C1 segment of cervical spinal cord (tissue), 14 donors: ENCODE measurements at regions not wholly inside any gene's neighbourhood (a gene's known extent, or its start where the extent isn't known, plus 50 kb on each side); places are given as distances from the start of the nearest gene placed in this dataset.

Experiments used
- DNase-seq, 14 donors: peaks; one replicate each; lab custom pipeline; 2025; lab: John Stamatoyannopoulos, UW

DNA sequence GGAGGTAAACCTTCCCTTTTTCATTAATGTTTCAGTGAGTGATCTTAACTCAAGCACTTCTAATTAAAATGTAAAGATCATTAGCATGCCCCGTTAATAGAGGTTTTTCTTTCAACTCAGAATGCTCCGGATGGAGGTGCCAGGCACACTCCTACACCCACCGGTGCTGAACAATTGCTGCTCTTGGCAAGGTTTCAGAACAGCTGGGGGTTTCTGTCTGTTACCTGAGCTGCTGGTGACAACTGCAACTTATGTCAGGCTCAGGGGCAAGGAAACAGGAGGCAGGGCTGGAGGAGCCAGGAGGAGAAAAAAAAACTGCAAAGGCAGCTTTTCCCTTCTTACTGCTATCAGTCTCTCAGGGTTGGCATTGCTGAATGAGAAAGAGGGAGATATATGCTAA is 250.1 kb downstream of the DIPK2A start:
- DNase-seq, result no peak

DNA sequence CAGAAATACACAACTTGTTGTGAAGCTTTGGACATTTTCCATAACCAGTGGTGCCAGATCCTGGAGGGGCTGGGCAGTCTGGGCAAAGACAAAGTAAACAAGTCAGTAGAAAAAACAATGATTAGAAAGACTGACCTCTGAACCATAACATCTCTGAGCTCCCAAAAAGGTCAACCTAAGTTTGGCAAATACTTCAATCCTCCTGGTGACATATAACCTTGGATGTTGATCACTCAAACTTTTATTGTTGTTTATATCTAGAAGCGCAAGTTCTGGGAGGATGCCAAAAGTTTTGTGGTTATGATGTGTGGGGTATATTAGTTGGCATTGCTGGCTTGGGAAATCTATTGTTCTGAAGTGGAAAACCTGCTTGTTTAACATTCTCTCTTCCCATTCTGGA is 257.7 kb downstream of the DIPK2A start:
- no peak for DNase-seq

DNA sequence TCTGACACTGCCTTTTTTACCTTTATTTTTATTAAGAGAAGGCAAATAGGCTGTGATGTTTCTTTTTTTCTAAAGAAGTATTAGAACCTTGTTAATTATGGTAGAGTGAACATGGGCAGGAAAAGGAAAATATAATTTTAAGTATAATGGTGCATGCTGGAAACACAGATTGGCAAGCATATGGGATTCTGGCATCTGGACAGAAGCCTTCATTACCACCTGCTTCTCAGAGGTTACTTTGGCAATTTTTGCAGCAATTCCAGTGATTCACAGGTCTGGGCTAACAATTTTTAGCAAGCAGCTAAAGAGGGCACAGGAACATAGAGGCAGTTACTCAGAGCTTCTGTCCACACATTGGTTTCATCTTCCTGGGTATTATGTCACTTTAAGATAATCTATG is 258.3 kb downstream of the DIPK2A start:
- DNase-seq, result peak in 1 of 14 donors; percentile 75

DNA sequence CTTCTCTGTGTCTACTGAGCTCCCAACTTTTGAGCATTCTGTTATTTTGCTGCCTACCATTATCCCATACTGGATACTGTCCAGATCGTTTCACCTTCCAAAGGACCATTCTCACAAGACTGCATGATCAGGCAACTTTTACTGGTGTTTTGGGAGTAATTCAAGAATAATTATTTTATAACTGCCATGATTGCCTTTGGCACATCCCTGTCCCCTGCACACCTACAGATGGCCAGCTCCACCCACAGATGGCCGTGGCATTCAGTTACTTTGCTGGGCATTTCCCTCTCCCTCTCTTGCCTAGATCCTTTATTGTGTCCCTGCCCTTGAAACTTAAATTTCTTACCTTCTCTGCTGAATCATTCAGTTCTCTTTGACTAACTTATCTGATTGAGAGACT is 263.9 kb downstream of the DIPK2A start:
- DNase-seq, result peak in 1 of 14 donors; percentile 48

DNA sequence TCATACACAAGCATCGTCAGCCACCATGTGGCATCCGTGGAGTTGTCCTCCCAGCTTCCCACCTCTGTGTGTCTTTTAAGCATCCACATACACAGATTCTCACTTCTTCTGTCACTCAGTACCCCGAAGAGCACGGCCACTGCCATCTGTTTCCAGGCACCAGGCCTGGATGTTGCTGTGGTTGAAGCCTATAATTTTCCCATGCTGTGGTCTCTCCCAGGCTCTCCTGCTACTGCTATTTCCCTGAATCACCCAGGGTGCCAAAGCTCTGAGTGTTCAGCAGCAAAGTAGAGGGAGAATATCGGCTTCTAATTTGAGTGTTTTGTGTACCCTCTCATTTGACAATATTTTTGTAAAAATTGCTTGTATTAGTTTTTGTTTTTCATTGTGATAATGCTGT is 265.7 kb downstream of the DIPK2A start:
- DNase-seq, result peak in 1 of 14 donors; percentile 38

DNA sequence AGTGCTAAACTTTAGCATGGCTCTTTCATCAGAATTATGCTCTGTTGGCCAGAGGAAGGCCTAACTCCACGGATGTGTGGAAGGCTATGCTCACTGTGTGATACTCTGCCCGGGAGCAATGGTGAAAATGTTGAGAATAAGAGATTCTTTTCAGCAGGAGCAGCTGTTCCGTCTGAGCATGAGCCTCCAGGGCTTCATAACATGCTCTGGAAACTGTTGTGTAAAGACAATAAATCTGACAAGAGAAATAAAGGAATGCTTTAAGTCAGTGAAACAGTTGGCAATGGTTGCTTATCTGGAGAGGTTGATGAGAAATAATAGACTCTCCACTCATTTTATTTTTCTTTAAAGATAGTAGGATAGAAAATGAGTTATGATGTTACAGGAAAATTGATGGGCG is 269.8 kb downstream of the DIPK2A start:
- no peak for DNase-seq

DNA sequence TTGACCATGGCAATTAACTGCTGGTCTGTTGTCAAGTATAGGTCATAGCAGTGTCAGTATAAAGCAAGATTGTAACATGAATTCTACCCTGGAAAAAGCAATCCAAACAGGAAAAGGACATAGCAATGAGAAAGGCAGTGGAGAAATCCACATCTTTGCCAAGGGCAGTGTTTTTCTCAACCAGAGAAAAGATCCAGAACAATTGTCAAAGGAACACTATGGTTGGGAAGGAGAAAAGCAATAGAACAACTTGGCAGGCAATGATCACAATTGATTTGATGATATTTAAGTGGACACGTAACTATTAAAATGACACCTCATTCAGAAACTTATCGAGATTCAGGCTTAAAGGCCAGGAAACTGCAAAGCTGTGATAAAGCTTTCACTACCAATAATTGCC is 271.1 kb downstream of the DIPK2A start:
- no peak for DNase-seq

DNA sequence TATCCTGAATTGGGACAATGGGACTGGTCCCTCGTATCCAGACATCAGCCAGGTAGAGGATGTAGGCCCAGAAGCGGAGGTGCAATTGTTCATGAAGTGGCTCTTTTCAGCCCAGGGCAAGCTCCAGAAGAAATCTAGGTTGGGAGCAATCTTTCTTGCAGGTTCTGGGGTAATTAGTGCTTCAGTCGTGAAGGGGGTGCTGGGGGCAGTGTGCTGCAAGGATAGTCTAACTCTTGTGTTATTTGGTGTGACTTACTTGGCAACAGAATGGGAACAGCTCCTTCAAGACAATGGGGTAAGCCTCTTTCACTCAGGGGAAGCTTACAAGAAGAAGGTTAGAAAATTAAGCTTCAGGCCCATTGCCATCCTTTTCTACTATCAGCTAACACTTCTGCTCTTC is 273.0 kb downstream of the DIPK2A start:
- no peak for DNase-seq

DNA sequence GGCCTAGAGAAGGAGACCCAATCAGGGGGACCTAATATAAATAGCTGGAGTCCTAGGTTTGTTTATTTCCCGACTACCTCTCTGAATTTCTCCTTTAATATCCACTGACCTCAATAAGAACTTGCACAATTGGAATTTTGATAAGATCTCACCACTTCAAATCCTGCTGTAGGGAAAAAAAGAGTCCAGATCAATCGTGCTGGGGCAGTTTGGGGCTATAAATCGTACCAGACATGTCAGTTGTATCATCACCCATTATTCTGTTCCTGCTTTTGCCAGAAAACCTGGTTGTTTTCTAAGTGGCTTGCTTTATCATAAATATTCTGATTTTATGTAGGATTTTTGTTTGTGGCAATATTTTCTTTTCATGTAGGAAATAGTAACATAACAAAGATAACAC is 281.3 kb downstream of the DIPK2A start:
- no peak for DNase-seq

DNA sequence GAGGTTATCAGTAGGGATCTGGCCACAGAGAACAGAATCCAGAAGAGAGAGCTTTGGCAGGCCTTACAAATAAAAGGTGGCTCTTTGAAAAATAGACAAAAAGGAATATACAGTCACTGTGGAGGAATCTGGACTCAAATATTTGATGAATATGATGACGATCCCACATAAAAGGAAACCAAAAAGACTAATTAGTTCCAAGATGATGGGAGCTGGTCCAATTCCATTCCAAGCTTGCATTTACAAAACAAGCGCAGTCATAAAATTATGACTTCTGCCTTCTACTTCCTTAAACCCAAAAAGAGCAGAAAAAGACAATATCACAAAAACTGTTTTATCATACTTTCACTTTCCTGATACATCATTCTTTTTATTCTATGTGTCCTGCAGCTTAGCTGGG is 285.8 kb downstream of the DIPK2A start:
- no peak for DNase-seq

DNA sequence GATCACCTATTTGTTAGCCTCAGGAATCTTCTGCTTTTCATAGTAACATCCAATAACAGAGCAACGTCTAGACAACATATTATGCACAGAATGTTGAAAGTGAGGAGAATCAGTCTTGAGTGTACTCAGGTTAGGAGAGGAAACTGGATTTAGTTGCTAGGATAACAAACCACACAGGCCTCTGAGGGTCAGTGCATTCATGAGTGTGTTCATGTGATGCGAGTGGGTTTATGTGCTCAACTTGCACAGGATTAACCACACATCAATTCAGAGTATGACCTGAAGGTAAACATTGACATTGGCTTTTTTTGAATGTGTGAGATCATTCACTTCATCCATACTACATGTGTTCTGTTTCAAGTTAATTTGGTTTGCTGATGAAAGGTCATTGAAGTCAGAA is 287.6 kb downstream of the DIPK2A start:
- no peak for DNase-seq

DNA sequence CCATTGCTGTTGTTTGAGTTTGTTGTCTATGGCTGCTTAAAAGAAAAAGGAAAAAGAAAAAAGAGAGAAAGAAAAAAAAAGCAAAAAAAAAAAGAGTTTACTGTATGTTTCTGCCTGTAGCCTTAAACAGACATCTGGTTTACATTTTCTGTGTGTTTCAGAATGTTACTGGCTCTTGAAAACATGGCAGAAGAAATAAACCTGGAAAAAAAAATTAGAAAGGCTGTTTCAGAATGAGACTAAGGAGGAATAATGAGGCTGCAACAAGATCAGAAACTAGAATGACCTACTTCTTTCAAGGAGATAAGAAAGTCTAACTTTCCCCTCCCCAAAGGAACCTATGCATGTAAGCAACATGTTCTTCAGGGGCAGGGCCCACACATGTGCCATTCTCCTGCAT is 292.1 kb downstream of the DIPK2A start:
- no peak for DNase-seq

DNA sequence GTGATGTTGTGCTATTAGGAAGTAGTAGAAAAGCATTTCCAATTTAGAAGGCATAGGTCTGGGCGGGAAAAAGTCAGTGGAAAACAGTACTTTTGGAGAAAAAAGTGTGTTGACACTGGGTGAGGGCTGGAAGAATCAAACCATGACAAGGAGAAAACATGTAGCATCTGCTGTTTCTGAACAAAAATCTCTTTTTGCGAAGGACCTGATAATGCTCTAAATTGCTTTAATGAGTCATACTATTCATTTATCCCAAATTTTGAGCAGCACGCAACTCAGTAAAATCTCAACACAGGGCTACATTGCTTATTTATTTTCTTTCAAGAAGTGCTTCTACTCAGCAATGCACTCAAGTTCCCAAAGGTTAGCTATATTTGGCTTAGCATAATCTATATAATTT is 292.7 kb downstream of the DIPK2A start:
- no peak for DNase-seq

DNA sequence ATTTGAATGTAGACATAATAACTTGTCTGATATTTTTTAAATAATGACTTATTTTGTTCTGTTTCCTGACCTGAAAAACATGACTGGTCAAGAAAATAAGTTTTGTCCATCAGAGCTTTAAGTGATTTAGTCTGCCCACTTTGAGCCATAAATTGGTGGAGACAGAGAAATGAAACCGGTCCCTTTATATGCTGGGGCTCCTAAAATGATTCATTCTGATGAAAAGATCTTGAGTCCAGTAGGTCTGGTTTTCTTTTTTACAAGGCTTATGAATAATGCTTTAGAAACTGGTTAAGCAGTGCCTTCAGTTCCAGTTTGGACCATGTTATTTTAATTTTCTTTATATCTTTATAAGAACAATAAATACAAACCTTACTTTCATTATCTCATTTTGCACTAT is 293.2 kb downstream of the DIPK2A start:
- no peak for DNase-seq

DNA sequence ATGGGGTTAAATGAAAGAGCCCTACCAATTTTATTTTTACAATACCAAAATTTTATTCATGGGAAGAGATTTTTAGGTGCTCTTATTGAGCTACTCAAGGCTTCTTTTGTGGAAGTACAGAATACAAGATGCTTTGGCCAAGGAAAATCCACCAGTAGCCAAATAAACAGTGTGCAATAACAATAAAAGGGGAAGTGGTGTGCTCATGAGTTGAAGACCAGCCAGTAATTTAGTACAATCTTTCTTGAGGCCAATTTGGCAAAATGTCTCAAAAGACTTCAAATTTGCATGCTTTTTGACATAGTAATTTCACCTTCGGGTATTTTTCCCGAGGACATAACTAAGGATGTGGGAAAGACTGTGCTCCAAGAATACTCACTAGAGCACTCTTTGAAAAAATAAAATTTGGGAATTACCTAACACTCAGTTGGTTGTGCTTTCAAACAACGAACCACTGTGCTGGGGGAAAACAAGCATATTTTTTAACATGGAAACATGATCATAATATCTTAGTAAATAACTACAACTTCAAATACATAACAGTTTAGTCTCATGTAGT is 294.0 kb downstream of the DIPK2A start:
- DNase-seq, result peak in 1 of 14 donors; percentile 53

DNA sequence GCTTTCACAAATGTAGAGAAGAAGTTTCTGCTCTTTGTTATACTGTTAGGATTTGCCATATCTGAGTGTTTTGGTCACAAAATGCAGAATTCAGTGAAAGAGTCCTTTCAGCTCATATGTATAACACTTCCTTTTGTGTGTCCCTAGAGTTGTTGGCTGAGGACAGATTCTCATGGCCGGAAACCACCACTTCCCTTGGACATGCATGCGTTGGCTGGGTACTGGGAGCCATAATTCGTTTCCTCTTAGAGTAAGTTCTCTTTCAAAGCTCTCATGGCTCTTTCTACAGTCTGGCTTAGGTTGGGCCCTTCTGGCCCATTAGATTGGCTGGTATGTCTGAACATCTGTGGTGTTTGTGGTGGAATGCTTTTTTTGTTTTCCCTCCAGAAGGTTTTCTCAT is 298.5 kb downstream of the DIPK2A start:
- DNase-seq, result no peak

DNA sequence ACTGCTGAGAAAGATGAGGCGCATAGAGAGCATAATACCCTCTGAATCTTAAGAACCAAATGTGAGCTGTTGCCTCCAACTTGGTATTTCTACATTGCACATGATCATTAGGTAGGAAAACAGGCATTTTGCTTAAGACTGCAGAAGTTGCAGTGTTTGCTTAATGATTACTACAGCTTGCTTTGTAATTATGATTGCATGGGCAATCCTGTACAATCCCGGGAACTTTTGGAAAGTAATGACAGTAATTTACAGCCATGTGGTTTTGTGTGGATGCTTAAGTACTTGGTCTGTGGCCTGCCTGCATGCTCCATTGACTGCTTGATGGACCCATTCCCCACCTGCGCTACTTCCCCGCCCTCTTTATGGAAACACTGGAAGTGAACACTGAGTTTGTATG is 301.1 kb downstream of the DIPK2A start:
- no peak for DNase-seq

DNA sequence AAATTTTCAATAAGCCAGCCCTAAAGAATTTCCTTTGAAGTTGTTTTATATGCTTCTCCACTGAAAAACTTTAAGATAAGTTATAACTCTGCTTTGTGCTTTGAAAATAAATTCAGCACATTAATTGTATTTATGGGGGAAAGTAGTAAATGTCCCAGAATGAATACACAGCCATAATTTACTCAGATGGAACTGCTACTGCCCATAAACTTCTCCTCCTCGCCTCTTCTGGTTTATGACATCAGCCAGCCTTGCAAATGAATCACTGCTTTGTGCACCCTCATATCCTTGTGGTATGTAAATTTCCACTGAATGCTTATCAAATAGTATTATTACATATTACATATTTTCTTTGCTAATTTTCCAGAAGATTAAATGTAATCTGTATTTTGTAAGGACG is 302.0 kb downstream of the DIPK2A start:
- DNase-seq, result no peak

DNA sequence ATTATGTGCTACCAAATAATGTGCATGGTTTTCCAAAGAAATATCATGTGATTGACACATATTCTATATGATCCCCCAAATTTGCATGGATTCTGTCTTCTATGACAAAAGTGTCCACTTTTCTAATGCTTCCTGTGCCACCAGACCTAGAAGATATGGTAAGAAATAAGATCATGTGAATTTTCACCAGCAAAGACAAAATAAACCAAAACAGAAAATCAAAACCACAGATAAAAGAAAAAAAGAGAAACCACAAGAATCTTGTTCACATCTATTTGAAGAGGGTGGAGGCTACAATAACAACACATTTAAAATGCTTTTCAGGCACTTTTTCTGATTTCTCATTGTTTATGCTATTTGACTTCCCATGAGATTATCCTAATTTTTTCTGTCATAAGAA is 303.4 kb downstream of the DIPK2A start:
- DNase-seq, result no peak

DNA sequence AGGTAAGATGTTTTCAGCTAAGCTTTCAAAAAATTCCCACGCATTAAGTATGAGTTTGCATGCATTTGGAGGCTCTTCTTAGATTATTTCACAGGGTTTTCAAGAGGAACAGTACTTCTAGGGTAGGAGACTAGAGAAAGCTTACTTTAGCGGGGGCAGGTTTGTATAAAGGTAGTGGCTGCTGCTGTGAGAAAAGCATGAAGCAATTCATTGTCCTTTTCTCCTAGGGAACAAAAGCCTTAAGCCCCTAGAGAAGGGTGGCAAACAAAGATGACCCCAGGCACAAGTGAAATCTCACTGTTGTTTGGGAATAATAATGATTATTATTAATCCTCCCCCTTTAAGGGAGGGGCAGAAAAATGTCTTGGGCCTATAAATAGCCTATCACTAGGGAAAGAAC is 310.7 kb downstream of the DIPK2A start:
- no peak for DNase-seq

DNA sequence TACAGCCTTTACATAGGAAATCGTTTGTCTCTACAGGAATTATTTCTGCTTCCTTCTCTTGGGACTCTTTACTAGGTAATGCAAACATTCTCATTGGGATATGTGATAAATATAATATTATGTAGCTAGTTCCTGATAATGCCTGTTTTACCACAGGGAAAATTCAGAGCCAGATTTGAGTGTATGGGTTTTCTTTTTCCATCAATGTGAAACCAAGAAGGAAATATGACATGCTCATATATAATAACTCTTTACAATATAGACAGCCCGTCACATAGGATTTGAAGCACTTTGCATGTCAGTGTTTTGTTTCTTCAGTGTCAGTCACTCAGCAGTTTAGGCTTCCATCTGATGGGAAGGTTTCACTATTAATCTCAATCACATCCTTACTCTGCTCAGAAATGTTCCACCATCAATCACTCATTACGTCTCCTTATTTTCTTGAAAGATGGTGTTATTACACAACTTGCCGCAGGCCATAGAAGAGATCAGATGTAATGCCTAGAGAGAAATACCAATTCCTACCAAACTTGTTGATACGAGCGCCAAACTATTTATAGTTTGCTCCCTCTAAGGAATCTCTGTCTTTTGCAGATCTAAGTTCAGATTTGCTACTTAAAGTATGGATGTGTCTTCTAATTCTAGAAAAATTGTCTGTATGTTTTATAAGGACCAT is 314.8 kb downstream of the DIPK2A start:
- no peak for DNase-seq

DNA sequence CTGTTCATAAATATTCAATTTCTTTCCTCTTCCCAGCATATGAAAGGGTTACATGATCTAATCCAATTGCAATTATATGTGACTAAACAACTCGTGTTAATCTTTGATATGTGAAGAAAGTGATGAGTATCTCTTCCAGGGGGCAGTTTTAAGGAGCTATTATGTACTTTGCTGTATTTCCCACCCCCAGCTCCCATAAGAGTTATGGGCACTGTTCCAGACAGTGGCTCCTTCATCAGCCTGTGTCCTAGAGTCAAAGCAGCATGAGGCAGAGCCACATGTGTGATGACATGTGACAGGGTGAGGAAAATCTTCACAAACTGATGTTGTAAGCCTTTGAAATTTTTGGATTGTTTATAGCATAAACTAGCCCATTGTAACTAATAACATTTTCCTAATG is 315.4 kb downstream of the DIPK2A start:
- no peak for DNase-seq

DNA sequence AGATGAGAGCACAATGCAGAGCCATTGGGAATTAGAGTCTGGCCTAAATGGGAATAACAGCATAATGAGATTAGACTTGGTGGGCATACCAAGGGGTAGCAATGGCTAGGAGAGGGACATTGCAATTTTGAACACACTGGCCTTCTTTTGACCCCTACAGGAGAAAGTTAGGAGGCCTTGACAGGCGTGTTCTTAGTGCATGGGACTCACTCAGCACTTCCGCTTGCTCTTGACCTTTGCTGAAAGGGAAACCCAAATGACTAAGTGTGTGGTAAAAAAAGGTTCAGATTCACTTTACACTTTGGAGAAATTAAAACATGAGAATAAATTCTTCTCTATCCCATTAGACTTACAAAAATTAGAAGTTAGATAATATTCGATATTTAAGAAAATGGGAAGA is 317.4 kb downstream of the DIPK2A start:
- DNase-seq, result no peak
